ENCODE measurements at regions not wholly inside any gene's neighbourhood (a gene's known extent, or its start where the extent isn't known, plus 50 kb on each side); places are given as distances from the start of the nearest gene placed in this dataset.

- Histone ChIP-seq H3K36me3 (ENCODE audit: low read depth, missing control alignments) (no peaks in the 10 kb centered on the region), H3K4me1 (no peaks in the 10 kb centered on the region), H3K27me3 (no peaks in the 10 kb centered on the region), H3K4me3 (no peak overlapping the region), H3K27ac (no peak overlapping the region), H3K9me3 (no peaks in the 10 kb centered on the region)
- TF ChIP-seq, protein P1, sequence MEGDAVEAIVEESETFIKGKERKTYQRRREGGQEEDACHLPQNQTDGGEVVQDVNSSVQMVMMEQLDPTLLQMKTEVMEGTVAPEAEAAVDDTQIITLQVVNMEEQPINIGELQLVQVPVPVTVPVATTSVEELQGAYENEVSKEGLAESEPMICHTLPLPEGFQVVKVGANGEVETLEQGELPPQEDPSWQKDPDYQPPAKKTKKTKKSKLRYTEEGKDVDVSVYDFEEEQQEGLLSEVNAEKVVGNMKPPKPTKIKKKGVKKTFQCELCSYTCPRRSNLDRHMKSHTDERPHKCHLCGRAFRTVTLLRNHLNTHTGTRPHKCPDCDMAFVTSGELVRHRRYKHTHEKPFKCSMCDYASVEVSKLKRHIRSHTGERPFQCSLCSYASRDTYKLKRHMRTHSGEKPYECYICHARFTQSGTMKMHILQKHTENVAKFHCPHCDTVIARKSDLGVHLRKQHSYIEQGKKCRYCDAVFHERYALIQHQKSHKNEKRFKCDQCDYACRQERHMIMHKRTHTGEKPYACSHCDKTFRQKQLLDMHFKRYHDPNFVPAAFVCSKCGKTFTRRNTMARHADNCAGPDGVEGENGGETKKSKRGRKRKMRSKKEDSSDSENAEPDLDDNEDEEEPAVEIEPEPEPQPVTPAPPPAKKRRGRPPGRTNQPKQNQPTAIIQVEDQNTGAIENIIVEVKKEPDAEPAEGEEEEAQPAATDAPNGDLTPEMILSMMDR (IDR thresholded peaks at IDR 0.05) = no peak
- no peak for TF ChIP-seq POLR2A (IDR thresholded peaks at IDR 0.05)
- intact Hi-C loops (cut with DNase I; ENCODE audit: low total_unique reads) = no loop called here
- DNase-seq = peak; percentile 1
- 69 to 78% methylated on average over 6 of the region's 6 CpGs for WGBS, 2 donors
Measured at GRCh38 chr5:133853646-133854365, 114.6 kb downstream of the C5orf15 start.

DNA sequence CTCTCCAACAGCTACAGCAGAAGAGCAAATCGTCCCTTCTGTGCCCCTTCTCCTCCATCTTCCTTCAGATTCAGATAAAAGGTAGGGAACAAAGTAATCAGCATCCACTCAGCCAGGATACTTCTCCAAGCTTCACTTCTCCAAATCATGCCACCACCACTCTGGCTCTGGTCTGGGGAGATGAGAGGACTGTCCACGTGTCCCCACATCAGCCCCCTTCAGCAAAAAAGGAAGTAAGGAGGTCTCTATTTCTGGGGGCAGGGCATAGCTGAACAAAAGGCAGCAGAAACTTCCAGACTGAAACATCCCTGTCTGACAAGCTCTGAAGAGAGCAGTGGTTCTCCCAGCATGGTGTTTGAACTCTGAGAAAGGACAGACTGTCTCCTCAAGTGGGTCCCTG lies 116.9 kb downstream of the C5orf15 start:
- 77 to 96% methylated on average over 2 of the region's 2 CpGs for WGBS, 2 donors
- Histone ChIP-seq H3K36me3 (ENCODE audit: low read depth, missing control alignments) (no peaks in the 10 kb centered on the region), H3K9me3 (no peaks in the 10 kb centered on the region), H3K4me3 (no peak overlapping the region), H3K27me3 (no peaks in the 10 kb centered on the region), H3K4me1 (no peaks in the 10 kb centered on the region), H3K27ac (no peak overlapping the region)
- TF ChIP-seq, protein P1 (IDR thresholded peaks at IDR 0.05) = no peak
- TF ChIP-seq POLR2A (IDR thresholded peaks at IDR 0.05) = no peak
- peak; percentile 1 for DNase-seq
- intact Hi-C loops (cut with DNase I; ENCODE audit: low total_unique reads) = no loop called here

DNA sequence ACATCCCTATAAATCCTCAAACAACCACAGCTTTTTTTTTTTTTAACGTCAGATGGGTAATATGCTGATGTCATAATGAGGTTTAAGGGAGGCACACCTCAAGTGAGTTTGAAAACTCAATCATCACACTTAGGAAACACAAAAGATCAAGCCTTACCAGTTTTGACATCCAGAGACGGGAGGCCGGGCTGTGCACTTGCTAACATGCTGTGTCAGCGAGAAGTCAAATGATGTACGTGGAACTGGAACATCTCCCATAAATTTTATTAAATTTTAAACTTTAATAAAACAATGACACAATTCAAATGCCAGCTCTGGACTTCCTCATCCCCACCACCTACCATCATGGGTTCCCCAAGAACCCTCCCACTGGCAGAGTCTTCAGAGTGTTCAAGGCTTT lies 117.6 kb downstream of the C5orf15 start:
- 80 to 94% methylated on average over 5 of the region's 5 CpGs for WGBS, 2 donors
- intact Hi-C loops (cut with DNase I; ENCODE audit: low total_unique reads) = no loop called here
- peak; percentile 11 for DNase-seq

GRCh38 chr5:133849116-133849515 lies 119.3 kb downstream of the C5orf15 start:
- Histone ChIP-seq H3K27me3 (no peaks in the 10 kb centered on the region), H3K36me3 (ENCODE audit: low read depth, missing control alignments) (no peaks in the 10 kb centered on the region), H3K9me3 (no peaks in the 10 kb centered on the region), H3K4me1 (no peaks in the 10 kb centered on the region), H3K27ac (no peak overlapping the region), H3K4me3 (no peak overlapping the region)
- peak; percentile 0 for DNase-seq
- intact Hi-C loops (cut with DNase I; ENCODE audit: low total_unique reads) = no loop called here
- WGBS, 2 donors = 72 to 76% methylated on average over 2 to 8 of the region's 8 CpGs
- TF ChIP-seq, protein P1 (IDR thresholded peaks at IDR 0.05) = no peak
- no peak for TF ChIP-seq POLR2A (IDR thresholded peaks at IDR 0.05)

More for the DNA sequence above, 117.6 kb downstream of the C5orf15 start:
- Histone ChIP-seq H3K36me3 (ENCODE audit: low read depth, missing control alignments) (no peaks in the 10 kb centered on the region), H3K27me3 (no peaks in the 10 kb centered on the region), H3K4me3 (no peak overlapping the region), H3K9me3 (no peaks in the 10 kb centered on the region), H3K4me1 (no peaks in the 10 kb centered on the region), H3K27ac (no peak overlapping the region)
- TF ChIP-seq POLR2A (IDR thresholded peaks at IDR 0.05) = no peak
- TF ChIP-seq, protein P1 (IDR thresholded peaks at IDR 0.05) = no peak

- no peak for DNase-seq
- 95 to 96% methylated on average over 7 of the region's 7 CpGs for WGBS, 2 donors
- Histone ChIP-seq H3K9me3 (no peaks in the 10 kb centered on the region), H3K27ac (no peak overlapping the region), H3K27me3 (no peaks in the 10 kb centered on the region), H3K36me3 (ENCODE audit: low read depth, missing control alignments) (no peaks in the 10 kb centered on the region), H3K4me1 (no peaks in the 10 kb centered on the region), H3K4me3 (no peak overlapping the region)
- TF ChIP-seq, protein P1 (IDR thresholded peaks at IDR 0.05) = no peak
- TF ChIP-seq POLR2A (IDR thresholded peaks at IDR 0.05) = no peak
- intact Hi-C loops (cut with DNase I; ENCODE audit: low total_unique reads) = no loop called here
Measured at GRCh38 chr5:133848341-133848811, 120.0 kb downstream of the C5orf15 start.

Measured in testis (tissue), 2 donors.